Osteoblast (primary cell): ENCODE measurements at regions not wholly inside any gene's neighbourhood (a gene's known extent, or its start where the extent isn't known, plus 50 kb on each side); places are given as distances from the start of the nearest gene placed in this dataset.
"Not testable (repeated sequence)": the region's sequence is repeated elsewhere in the genome, so short reads cannot be mapped to it uniquely, and the experiment has no call there.

ENCODE experiments used
- DNase-seq: peaks from one replicate; pipeline ENCODE4 v3.0.0; 2011; ENCODE audit warnings: low spot score, mixed read lengths; ENCODE audit not compliant: insufficient read length; ENCODE audit errors: missing footprints
- H2AFZ ChIP-seq: 2 replicates; pipeline ENCODE4 v1.6.0; 2011; ENCODE audit warnings: mild to moderate bottlenecking, low read length
- H3K27ac ChIP-seq: 2 replicates; pipeline ENCODE4 v1.5.1; 2011; ENCODE audit warnings: mild to moderate bottlenecking, low read depth, low read length, moderate library complexity
- H3K27me3 ChIP-seq: 2 replicates; pipeline ENCODE4 v1.6.0; 2012; ENCODE audit warnings: mild to moderate bottlenecking, control low read depth, inconsistent platforms, low read length, moderate library complexity; ENCODE audit not compliant: insufficient read depth
- H3K36me3 ChIP-seq: 2 replicates; pipeline ENCODE4 v1.5.1; 2011; ENCODE audit warnings: mild to moderate bottlenecking, low read length, control low read depth, moderate library complexity; ENCODE audit not compliant: insufficient read depth
- H3K4me1 ChIP-seq: 2 replicates; pipeline ENCODE4 v1.5.1; 2011; ENCODE audit warnings: mild to moderate bottlenecking, low read length, control low read depth, moderate library complexity; ENCODE audit not compliant: insufficient read depth
- H3K4me2 ChIP-seq: 2 replicates; pipeline ENCODE4 v1.6.0; 2011; ENCODE audit warnings: mild to moderate bottlenecking, low read length; ENCODE audit not compliant: insufficient read depth
- H3K4me3 ChIP-seq: fragments of 200-600 bp; sonication (generic); 3 replicates; pipeline ENCODE4 v1.5.1; 2012; ENCODE audit warnings: mild to moderate bottlenecking, low read length, inconsistent platforms; ENCODE audit not compliant: insufficient read depth
- H3K79me2 ChIP-seq: 2 replicates; pipeline ENCODE4 v1.6.0; 2012; ENCODE audit warnings: mild to moderate bottlenecking, low read length, control low read depth, inconsistent platforms; ENCODE audit not compliant: insufficient read depth
- H3K9me3 ChIP-seq: 2 replicates; pipeline ENCODE4 v1.5.1; 2011; ENCODE audit warnings: low read depth, low read length, control low read depth
- H4K20me1 ChIP-seq: 2 replicates; pipeline ENCODE4 v1.6.0; 2012; ENCODE audit warnings: mild to moderate bottlenecking, low read length, control low read depth; ENCODE audit not compliant: insufficient read depth
- CTCF ChIP-seq: IDR thresholded peaks from 2 replicates; pipeline ENCODE4 v1.5.1; 2011; ENCODE audit warnings: mild to moderate bottlenecking, low read depth, low read length, moderate library complexity; ENCODE audit errors: extremely low read depth

GRCh38 chr3:72033666-72034428 lies 248.9 kb upstream of the PROK2 start:
- no peak overlapping the region for H2AFZ ChIP-seq
- no peak overlapping the region for H3K4me3 ChIP-seq
- no peaks in the 10 kb centered on the region for H3K36me3 ChIP-seq
- no peaks in the 10 kb centered on the region for H4K20me1 ChIP-seq
- H3K4me1 ChIP-seq, result peaks cover 5% of the 10 kb centered on the region
- no peak overlapping the region for H3K4me2 ChIP-seq
- no peak overlapping the region for H3K27ac ChIP-seq
- H3K27me3 ChIP-seq, result peaks cover 9% of the 10 kb centered on the region
- DNase-seq, result no peak
- TF ChIP-seq CTCF, result no peak
- H3K79me2 ChIP-seq, result no peaks in the 10 kb centered on the region
- no peaks in the 10 kb centered on the region for H3K9me3 ChIP-seq

GRCh38 chr3:72032441-72033135 lies 247.6 kb upstream of the PROK2 start:
- H2AFZ ChIP-seq, result no peak overlapping the region
- TF ChIP-seq CTCF, result no peak
- no peaks in the 10 kb centered on the region for H3K36me3 ChIP-seq
- no peak overlapping the region for H3K27ac ChIP-seq
- peaks cover 8% of the 10 kb centered on the region for H3K27me3 ChIP-seq
- no peak for DNase-seq
- no peaks in the 10 kb centered on the region for H4K20me1 ChIP-seq
- H3K4me1 ChIP-seq, result peaks cover 5% of the 10 kb centered on the region
- no peaks in the 10 kb centered on the region for H3K79me2 ChIP-seq
- H3K4me2 ChIP-seq, result no peak overlapping the region
- H3K9me3 ChIP-seq, result no peaks in the 10 kb centered on the region
- H3K4me3 ChIP-seq, result no peak overlapping the region

GRCh38 chr3:72031581-72031980 lies 246.6 kb upstream of the PROK2 start:
- no peaks in the 10 kb centered on the region for H3K9me3 ChIP-seq
- H3K4me1 ChIP-seq, result peaks cover 5% of the 10 kb centered on the region
- no peaks in the 10 kb centered on the region for H3K36me3 ChIP-seq
- no peak overlapping the region for H3K27ac ChIP-seq
- no peak overlapping the region for H3K4me3 ChIP-seq
- no peaks in the 10 kb centered on the region for H3K79me2 ChIP-seq
- H4K20me1 ChIP-seq, result no peaks in the 10 kb centered on the region
- H2AFZ ChIP-seq, result peak overlapping the region; percentile 61
- peaks cover 5% of the 10 kb centered on the region for H3K27me3 ChIP-seq
- TF ChIP-seq CTCF, result peak; percentile 41
- H3K4me2 ChIP-seq, result peak overlapping the region; percentile 25
- peak; percentile 73 for DNase-seq

- not testable (repeated sequence) for H2AFZ ChIP-seq, H3K4me3 ChIP-seq, H3K79me2 ChIP-seq, H4K20me1 ChIP-seq, H3K27me3 ChIP-seq, H3K36me3 ChIP-seq, H3K27ac ChIP-seq, DNase-seq, H3K4me2 ChIP-seq, H3K4me1 ChIP-seq, H3K9me3 ChIP-seq
These were observed 245.3 kb upstream of the PROK2 start for GRCh38 chr3:72030296-72030695.

GRCh38 chr3:72028726-72029125 lies 243.8 kb upstream of the PROK2 start:
- not testable (repeated sequence) for H3K4me1 ChIP-seq, H3K4me2 ChIP-seq, H4K20me1 ChIP-seq, H2AFZ ChIP-seq, H3K36me3 ChIP-seq, H3K27me3 ChIP-seq, H3K79me2 ChIP-seq, H3K27ac ChIP-seq, DNase-seq, H3K4me3 ChIP-seq, H3K9me3 ChIP-seq

- not testable (repeated sequence) for H4K20me1 ChIP-seq, H3K4me1 ChIP-seq, H2AFZ ChIP-seq, H3K27me3 ChIP-seq, DNase-seq, H3K27ac ChIP-seq, H3K4me2 ChIP-seq, H3K9me3 ChIP-seq, H3K79me2 ChIP-seq, H3K36me3 ChIP-seq, H3K4me3 ChIP-seq
These were observed 243.4 kb upstream of the PROK2 start for GRCh38 chr3:72028307-72028706.
